ENCODE measurements at regions not wholly inside any gene's neighbourhood (a gene's known extent, or its start where the extent isn't known, plus 50 kb on each side); places are given as distances from the start of the nearest gene placed in this dataset.

GRCh38 chr15:38868326-38869114 is 303.9 kb upstream of the RASGRP1 start:
- H3K4me1 ChIP-seq: peaks cover 29% of the 10 kb centered on the region
- H3K4me3 Mint-ChIP-seq (ENCODE audit: unreplicated experiment): no peak overlapping the region
- H3K36me3 Mint-ChIP-seq (ENCODE audit: insufficient read depth, unreplicated experiment): no peaks in the 10 kb centered on the region
- H3K4me3 ChIP-seq (ENCODE audit: low read depth, low read length): no peak overlapping the region
- H3K36me3 ChIP-seq (ENCODE audit: control insufficient read depth, insufficient read depth, low read length): no peaks in the 10 kb centered on the region
- peak; percentile 71 to 79 for DNase-seq
- no peaks in the 10 kb centered on the region for H3K27me3 ChIP-seq (replicated peaks; ENCODE audit: control insufficient read depth, insufficient read depth, low read length)
- H3K4me1 Mint-ChIP-seq (ENCODE audit: low read depth, unreplicated experiment): peaks cover 13% of the 10 kb centered on the region
- no TSS peak for BruUV-seq (replicated peaks)
- no peaks in the 10 kb centered on the region; the same call in 1 of the 2 replicates for H3K9me3 ChIP-seq
- intact Hi-C loops (cut with micrococcal nuclease; ENCODE audit: unreplicated experiment): loop anchor here (1.0 to 2.0 kb wide), 2 partner anchors 52 to 712 kb away; no protein-coding TSS in a partner anchor
- H3K27me3 Mint-ChIP-seq (ENCODE audit: insufficient read depth, unreplicated experiment): no peaks in the 10 kb centered on the region
- ChIA-PET CTCF (no interaction called here), POLR2A (no interaction called here)
- H3K9me3 Mint-ChIP-seq (ENCODE audit: unreplicated experiment): no peaks in the 10 kb centered on the region
- TF ChIP-seq CTCF (IDR thresholded peaks at IDR 0.05; ENCODE audit: insufficient read depth in 1 of 2, low read depth in 1 of 2, low read length in 1 of 2, severe bottlenecking in 1 of 2, unreplicated experiment in 1 of 2): no peak
- H3K27ac Mint-ChIP-seq (ENCODE audit: unreplicated experiment): no peak overlapping the region

GRCh38 chr15:38871638-38872037 is 307.0 kb upstream of the RASGRP1 start:
- H3K36me3 ChIP-seq (ENCODE audit: control insufficient read depth, insufficient read depth, low read length): no peaks in the 10 kb centered on the region
- TF ChIP-seq CTCF (IDR thresholded peaks at IDR 0.05; ENCODE audit: insufficient read depth in 1 of 2, low read depth in 1 of 2, low read length in 1 of 2, severe bottlenecking in 1 of 2, unreplicated experiment in 1 of 2): no peak
- no peaks in the 10 kb centered on the region for H3K27me3 ChIP-seq (replicated peaks; ENCODE audit: control insufficient read depth, insufficient read depth, low read length)
- Mint-ChIP-seq H3K9me3 (ENCODE audit: unreplicated experiment) (no peaks in the 10 kb centered on the region), H3K4me1 (ENCODE audit: low read depth, unreplicated experiment) (peaks cover 13% of the 10 kb centered on the region), H3K27me3 (ENCODE audit: insufficient read depth, unreplicated experiment) (no peaks in the 10 kb centered on the region), H3K4me3 (ENCODE audit: unreplicated experiment) (no peak overlapping the region), H3K36me3 (ENCODE audit: insufficient read depth, unreplicated experiment) (no peaks in the 10 kb centered on the region), H3K27ac (ENCODE audit: unreplicated experiment) (no peak overlapping the region)
- H3K4me3 ChIP-seq (ENCODE audit: low read depth, low read length): no peak overlapping the region
- ChIA-PET POLR2A (no interaction called here), CTCF (no interaction called here)
- DNase-seq: no peak
- no peaks in the 10 kb centered on the region; the same call in 1 of the 2 replicates for H3K9me3 ChIP-seq
- intact Hi-C loops (cut with micrococcal nuclease; ENCODE audit: unreplicated experiment): loop anchor here (10.0 kb wide), 1 partner anchor 283 kb away; no protein-coding TSS in a partner anchor
- BruUV-seq (replicated peaks): no TSS peak
- peaks cover 41% of the 10 kb centered on the region for H3K4me1 ChIP-seq

GRCh38 chr15:38872732-38873131 is 308.1 kb upstream of the RASGRP1 start:
- no peaks in the 10 kb centered on the region; the same call in 1 of the 2 replicates for H3K9me3 ChIP-seq
- no peaks in the 10 kb centered on the region for H3K36me3 ChIP-seq (ENCODE audit: control insufficient read depth, insufficient read depth, low read length)
- POLR2A ChIA-PET: interaction anchor here (0.5 to 1.1 kb wide), 2 partner anchors 13 to 418 kb away, joined by 4 to 5 read pairs; no protein-coding TSS in a partner anchor
- no peak overlapping the region for H3K4me3 ChIP-seq (ENCODE audit: low read depth, low read length)
- no peaks in the 10 kb centered on the region for H3K27me3 ChIP-seq (replicated peaks; ENCODE audit: control insufficient read depth, insufficient read depth, low read length)
- CTCF ChIA-PET: interaction anchor here (0.9 to 1.4 kb wide), 7 partner anchors 15 to 173 kb away, joined by 4 to 5 read pairs (median 4); no protein-coding TSS in a partner anchor
- H3K27me3 Mint-ChIP-seq (ENCODE audit: insufficient read depth, unreplicated experiment): no peaks in the 10 kb centered on the region
- no peak overlapping the region for H3K4me3 Mint-ChIP-seq (ENCODE audit: unreplicated experiment)
- no peak overlapping the region for H3K27ac Mint-ChIP-seq (ENCODE audit: unreplicated experiment)
- no TSS peak for BruUV-seq (replicated peaks)
- H3K9me3 Mint-ChIP-seq (ENCODE audit: unreplicated experiment): no peaks in the 10 kb centered on the region
- no peak for TF ChIP-seq CTCF (IDR thresholded peaks at IDR 0.05; ENCODE audit: insufficient read depth in 1 of 2, low read depth in 1 of 2, low read length in 1 of 2, severe bottlenecking in 1 of 2, unreplicated experiment in 1 of 2)
- no peaks in the 10 kb centered on the region for H3K36me3 Mint-ChIP-seq (ENCODE audit: insufficient read depth, unreplicated experiment)
- H3K4me1 ChIP-seq: peaks cover 37% of the 10 kb centered on the region
- H3K4me1 Mint-ChIP-seq (ENCODE audit: low read depth, unreplicated experiment): peaks cover 14% of the 10 kb centered on the region
- intact Hi-C loops (cut with micrococcal nuclease; ENCODE audit: unreplicated experiment): loop anchor here (1.0 to 10.0 kb wide), 2 partner anchors 55 to 282 kb away; no protein-coding TSS in a partner anchor
- DNase-seq: no peak

All from Caco-2 (cell line).